Coronary artery (tissue), 2 donors: ENCODE measurements at regions not wholly inside any gene's neighbourhood (a gene's known extent, or its start where the extent isn't known, plus 50 kb on each side); places are given as distances from the start of the nearest gene placed in this dataset.

ENCODE experiments used
- DNase-seq: peaks from one replicate; pipeline ENCODE4 v3.0.0-alpha.2; 2017; ENCODE audit warnings: low spot score
- H3K27ac ChIP-seq, 2 donors: fragments of 200-600 bp; sonication (generic); one replicate each; pipeline ENCODE4 v1.5.1; 2016 to 2019
- H3K4me3 ChIP-seq: fragments of 200-600 bp; sonication (generic); 2 replicates; pipeline ENCODE4 v1.5.1; 2016; ENCODE audit warnings: mild to moderate bottlenecking, moderate library complexity
- CTCF ChIP-seq: fragments of 200-600 bp; sonication (generic); IDR thresholded peaks from one replicate; pipeline ENCODE4 v1.5.1; 2019; ENCODE audit warnings: antibody characterized with exemption

- H3K4me3 ChIP-seq: peak overlapping the region; percentile 90
- peak overlapping the region; percentile 18 to 54 for H3K27ac ChIP-seq
- no peak for TF ChIP-seq CTCF
- DNase-seq: no peak
These were observed 255.6 kb upstream of the CADM1 start for GRCh38 chr11:115759622-115760460.

- no peak for DNase-seq
- Histone ChIP-seq H3K4me3 (no peak overlapping the region), H3K27ac (no peak overlapping the region)
- TF ChIP-seq CTCF: no peak
These were observed 253.8 kb upstream of the CADM1 start for GRCh38 chr11:115758011-115758410.

GRCh38 chr11:115751243-115752015 lies 247.2 kb upstream of the CADM1 start:
- H3K27ac ChIP-seq: no peak overlapping the region
- no peak for TF ChIP-seq CTCF
- no peak overlapping the region for H3K4me3 ChIP-seq
- no peak for DNase-seq

GRCh38 chr11:115745610-115746512 lies 241.6 kb upstream of the CADM1 start:
- no peak overlapping the region for H3K4me3 ChIP-seq
- DNase-seq: no peak
- no peak for TF ChIP-seq CTCF
- H3K27ac ChIP-seq: no peak overlapping the region

GRCh38 chr11:115745066-115745465 lies 240.9 kb upstream of the CADM1 start:
- TF ChIP-seq CTCF: no peak
- no peak for DNase-seq
- Histone ChIP-seq H3K4me3 (no peak overlapping the region), H3K27ac (no peak overlapping the region)

GRCh38 chr11:115743719-115744118 lies 239.5 kb upstream of the CADM1 start:
- no peak for DNase-seq
- Histone ChIP-seq H3K27ac (no peak overlapping the region), H3K4me3 (no peak overlapping the region)
- no peak for TF ChIP-seq CTCF
